NOMO-1 (cell line): ENCODE measurements at regions not wholly inside any gene's neighbourhood (a gene's known extent, or its start where the extent isn't known, plus 50 kb on each side); places are given as distances from the start of the nearest gene placed in this dataset.
"Not testable (repeated sequence)": the region's sequence is repeated elsewhere in the genome, so short reads cannot be mapped to it uniquely, and the experiment has no call there.

Experiments used
- DNase-seq, 2 experiments: peaks; one replicate each; lab custom pipeline; 2025; ENCODE audit not compliant: unreplicated experiment in 2 of 2; lab: John Stamatoyannopoulos, UW

GRCh38 chrX:111041018-111041462 lies 55.0 kb upstream of the PAK3 start:
- DNase-seq = peak; percentile 59 to 63

GRCh38 chrX:111040377-111041017 lies 55.5 kb upstream of the PAK3 start:
- DNase-seq = no peak

- no peak for DNase-seq
Observed at GRCh38 chrX:111039606-111040005, 56.4 kb upstream of the PAK3 start.

GRCh38 chrX:111035991-111036390 lies 60.0 kb upstream of the PAK3 start:
- DNase-seq = no peak

GRCh38 chrX:111035256-111035655 lies 60.7 kb upstream of the PAK3 start:
- DNase-seq = no peak

GRCh38 chrX:111022998-111023397 lies 73.0 kb upstream of the PAK3 start:
- not testable (repeated sequence) for DNase-seq

- DNase-seq = no peak
Observed at GRCh38 chrX:111020283-111020682, 75.7 kb upstream of the PAK3 start.

- DNase-seq = no peak
Observed at GRCh38 chrX:111013778-111014455, 82.1 kb upstream of the PAK3 start.

GRCh38 chrX:111010111-111010510 lies 85.9 kb upstream of the PAK3 start:
- DNase-seq = no peak

GRCh38 chrX:111009256-111009655 lies 86.7 kb upstream of the PAK3 start:
- DNase-seq = no peak

- DNase-seq = no peak
Observed at GRCh38 chrX:111008126-111008525, 87.9 kb upstream of the PAK3 start.

GRCh38 chrX:111007238-111007637 lies 88.8 kb upstream of the PAK3 start:
- DNase-seq = no peak

- peak; percentile 39 to 75 for DNase-seq
Observed at GRCh38 chrX:111006116-111006515, 89.9 kb upstream of the PAK3 start.

GRCh38 chrX:111005166-111005565 lies 90.8 kb upstream of the PAK3 start:
- DNase-seq = no peak

- DNase-seq = no peak
Observed at GRCh38 chrX:111003118-111003517, 92.9 kb upstream of the PAK3 start.

- no peak for DNase-seq
Observed at GRCh38 chrX:110992611-110993010, 103.4 kb upstream of the PAK3 start.

GRCh38 chrX:110989869-110990268 lies 106.1 kb upstream of the PAK3 start:
- DNase-seq = no peak

GRCh38 chrX:110989447-110989846 lies 106.5 kb upstream of the PAK3 start:
- no peak for DNase-seq

GRCh38 chrX:110987292-110987691 lies 108.7 kb upstream of the PAK3 start:
- DNase-seq = peak; percentile 11 to 18

- DNase-seq = no peak
Observed at GRCh38 chrX:110985470-110985869, 110.5 kb upstream of the PAK3 start.

- DNase-seq = no peak
Observed at GRCh38 chrX:110983024-110983423, 113.0 kb upstream of the PAK3 start.

GRCh38 chrX:110966839-110967238 lies 129.2 kb upstream of the PAK3 start:
- peak in 1 of 2 experiments; percentile 21 for DNase-seq

- no peak for DNase-seq
Observed at GRCh38 chrX:110966091-110966454, 129.9 kb upstream of the PAK3 start.
